ENCODE measurements at regions not wholly inside any gene's neighbourhood (a gene's known extent, or its start where the extent isn't known, plus 50 kb on each side); places are given as distances from the start of the nearest gene placed in this dataset.

GRCh38 chr6:9388596-9388995, 953.3 kb upstream of the SLC35B3 start:
- TF ChIP-seq POLR2A (IDR thresholded peaks at IDR 0.05) = no peak
- no peak for TF ChIP-seq CTCF (IDR thresholded peaks at IDR 0.05)
